ENCODE measurements at regions not wholly inside any gene's neighbourhood (a gene's known extent, or its start where the extent isn't known, plus 50 kb on each side); places are given as distances from the start of the nearest gene placed in this dataset.

DNA sequence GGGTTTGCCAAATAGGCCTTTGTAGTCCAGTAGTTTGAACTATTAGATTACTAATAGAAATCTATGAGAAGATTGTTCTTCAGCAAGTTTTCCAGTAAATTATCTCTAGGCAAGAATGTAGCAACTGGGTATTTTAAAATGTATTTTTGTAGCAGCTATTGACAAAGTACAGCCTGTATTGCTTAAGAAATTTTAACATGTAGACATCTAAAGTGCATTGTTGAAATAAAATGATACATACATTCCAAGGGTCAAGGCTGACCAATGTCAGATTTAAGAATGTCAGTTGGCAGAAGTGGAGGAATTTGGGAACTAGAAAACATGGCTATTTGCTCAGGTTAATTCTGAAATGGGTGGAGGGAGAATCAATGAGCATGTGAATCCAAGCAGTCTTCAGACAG is 57.5 kb upstream of the ZSWIM6 start:
- no peak overlapping the region for H3K9ac ChIP-seq (ENCODE audit: low read length)
- no peaks in the 10 kb centered on the region for H3K36me3 ChIP-seq (ENCODE audit: control insufficient read depth in 1 of 2, insufficient read depth in 2 of 2, low read length in 2 of 2)
- H4K20me1 ChIP-seq (ENCODE audit: insufficient read depth): no peaks in the 10 kb centered on the region
- no peak overlapping the region for H3K27ac ChIP-seq (ENCODE audit: low read depth, low read length)
- no peaks in the 10 kb centered on the region for H3K9me2 ChIP-seq (ENCODE audit: insufficient read depth)
- BruUV-seq (replicated peaks): no TSS peak
- H2AFZ ChIP-seq (ENCODE audit: low read depth, low read length, poor library complexity, severe bottlenecking): no peak overlapping the region
- DNase-seq (ENCODE audit: low read depth, low spot score): no peak
- no peak for ATAC-seq
- intact Hi-C loops (cut with micrococcal nuclease): no loop called here
- no peak overlapping the region for H3K4me3 ChIP-seq (replicated peaks in 1 of 2; ENCODE audit: low read depth in 1 of 2, low read length in 2 of 2)
- no peaks in the 10 kb centered on the region for H3K27me3 ChIP-seq (ENCODE audit: insufficient read depth, low read length)
- peaks cover 0 to 15% of the 10 kb centered on the region in 2 experiments; a peak in 2 of 4 replicates for H3K4me1 ChIP-seq (ENCODE audit: control insufficient read depth in 1 of 2, insufficient read depth in 2 of 2, low read length in 2 of 2)
- ChIA-PET RAD21 (ENCODE audit: low non-redundant PET in 1 of 2, low total read pairs in 2 of 2, uncharacterized antibody in 2 of 2, unreplicated experiment in 2 of 2) (no interaction called here), CTCF (no interaction called here), POLR2A (no interaction called here)
- no peaks in the 10 kb centered on the region for H3K79me2 ChIP-seq (ENCODE audit: insufficient read depth, low read length)
- TF ChIP-seq, protein P1, sequence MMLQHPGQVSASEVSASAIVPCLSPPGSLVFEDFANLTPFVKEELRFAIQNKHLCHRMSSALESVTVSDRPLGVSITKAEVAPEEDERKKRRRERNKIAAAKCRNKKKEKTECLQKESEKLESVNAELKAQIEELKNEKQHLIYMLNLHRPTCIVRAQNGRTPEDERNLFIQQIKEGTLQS (IDR thresholded peaks at IDR 0.05): no peak
- TF ChIP-seq POLR2AphosphoS5 (IDR thresholded peaks at IDR 0.05; ENCODE audit: low read depth, low read length): no peak
- no peak for TF ChIP-seq SP1 (IDR thresholded peaks at IDR 0.05; ENCODE audit: low read depth)
- no peak for TF ChIP-seq JUND (IDR thresholded peaks at IDR 0.05)
- TF ChIP-seq SRF (IDR thresholded peaks at IDR 0.05; ENCODE audit: low read depth): no peak
- no peak for TF ChIP-seq EGR1 (IDR thresholded peaks at IDR 0.05; ENCODE audit: low read depth)
- TF ChIP-seq CBX3 (IDR thresholded peaks at IDR 0.05; ENCODE audit: low read depth): no peak
- TF ChIP-seq SIN3A (IDR thresholded peaks at IDR 0.05; ENCODE audit: low read depth): no peak
- TF ChIP-seq REST (IDR thresholded peaks at IDR 0.05; ENCODE audit: low read depth): no peak
- TF ChIP-seq POLR2A (IDR thresholded peaks at IDR 0.05; ENCODE audit: borderline replicate concordance, extremely low read depth, insufficient read depth, insufficient read length): no peak
- no peak for TF ChIP-seq CEBPB (IDR thresholded peaks at IDR 0.05; ENCODE audit: low read depth)
- no peak for TF ChIP-seq RAD21 (IDR thresholded peaks at IDR 0.05; ENCODE audit: low read depth)
- no peak overlapping the region for H3K4me2 ChIP-seq (ENCODE audit: low read length)
- no peaks in the 10 kb centered on the region for H3K9me3 ChIP-seq (ENCODE audit: control insufficient read depth in 1 of 2, insufficient read depth in 1 of 2, low read depth in 1 of 2, low read length in 2 of 2)

Measured in HCT116 (cell line).